Esophagus squamous epithelium (tissue), 5 donors: ENCODE measurements at regions not wholly inside any gene's neighbourhood (a gene's known extent, or its start where the extent isn't known, plus 50 kb on each side); places are given as distances from the start of the nearest gene placed in this dataset.

ENCODE experiments used
- DNase-seq: peaks from one replicate; lab custom pipeline; 2025; lab: John Stamatoyannopoulos, UW
- H3K27ac ChIP-seq, 4 donors: fragments of 200-600 bp; sonication (generic); one replicate each; pipeline ENCODE4 v1.5.1; 2016 to 2019; ENCODE audit warnings: mild to moderate bottlenecking in 1 of 4
- H3K27me3 ChIP-seq, 4 donors: fragments of 200-600 bp; sonication (generic); 1 replicate in 3 of 4; 2 replicates in 1 of 4; pipeline versions ENCODE4 v1.5.1 to v1.6.0; 2017 to 2021; ENCODE audit warnings: antibody characterized with exemption in 1 of 4
- H3K36me3 ChIP-seq, 3 donors: fragments of 200-600 bp; sonication (generic); one replicate each; pipeline ENCODE4 v1.5.1; 2016 to 2019
- H3K4me1 ChIP-seq, 3 donors: fragments of 200-600 bp; sonication (generic); one replicate each; pipeline ENCODE4 v1.5.1; 2017 to 2019
- H3K4me3 ChIP-seq, 4 donors: fragments of 200-600 bp; sonication (generic); 1 replicate in 3 of 4; 2 replicates in 1 of 4; pipeline ENCODE4 v1.5.1; 2016 to 2019; ENCODE audit warnings: mild to moderate bottlenecking in 2 of 4, moderate library complexity in 1 of 4
- H3K9me3 ChIP-seq, 3 donors: fragments of 200-600 bp; sonication (generic); one replicate each; pipeline ENCODE4 v1.5.1; 2016 to 2019
- CTCF ChIP-seq, 6 experiments: fragments of 450-650 bp in 4 of 6; fragments of 200-600 bp in 2 of 6; sonication (generic) in 2 of 6; IDR thresholded peaks; one replicate each; pipeline ENCODE4 v1.5.1; 2016 to 2019; ENCODE audit warnings: antibody characterized with exemption in 6 of 6, mild to moderate bottlenecking in 4 of 6, moderate library complexity in 4 of 6
- POLR2A ChIP-seq, 4 donors: fragments of 450-650 bp; IDR thresholded peaks; one replicate each; pipeline ENCODE4 v1.6.1; 2017; ENCODE audit warnings: antibody characterized with exemption in 4 of 4, mild to moderate bottlenecking in 4 of 4, moderate library complexity in 3 of 4
- WGBS, 2 donors: methylation state at CpG; one replicate each; pipeline ENCODE4 v1.1.5; 2018; 5-methylcytosine and 5-hydroxymethylcytosine counted together
- intact Hi-C: fragments of 100-400 bp; cut with DNase I; formaldehyde crosslinking; loops from one replicate; pipeline ENCODE4 v1.15.0; 2022
- donor health status: DM: yes; HTN: yes; CAD: no.

- Histone ChIP-seq H3K27ac (no peak overlapping the region), H3K9me3 (no peaks in the 10 kb centered on the region), H3K36me3 (no peaks in the 10 kb centered on the region), H3K27me3 (no peaks in the 10 kb centered on the region), H3K4me1 (no peaks in the 10 kb centered on the region), H3K4me3 (no peak overlapping the region)
- TF ChIP-seq CTCF (IDR thresholded peaks at IDR 0.05): no peak
- no peak for TF ChIP-seq POLR2A (IDR thresholded peaks at IDR 0.05)
- WGBS, 2 donors: 93 to 100% methylated on average over 1 of the region's 1 CpG
- DNase-seq: no peak
- intact Hi-C loops: no loop called here
Observed at GRCh38 chr6:129955584-129955983, 62.8 kb upstream of the L3MBTL3 start.

GRCh38 chr6:129954749-129955431, 63.5 kb upstream of the L3MBTL3 start:
- Histone ChIP-seq H3K27me3 (no peaks in the 10 kb centered on the region), H3K9me3 (no peaks in the 10 kb centered on the region), H3K4me1 (no peaks in the 10 kb centered on the region), H3K4me3 (no peak overlapping the region), H3K27ac (no peak overlapping the region), H3K36me3 (no peaks in the 10 kb centered on the region)
- TF ChIP-seq CTCF (IDR thresholded peaks at IDR 0.05): no peak
- no peak for TF ChIP-seq POLR2A (IDR thresholded peaks at IDR 0.05)
- intact Hi-C loops: no loop called here
- no peak for DNase-seq
- 59 to 63% methylated on average over 5 to 8 of the region's 8 CpGs for WGBS, 2 donors

- Histone ChIP-seq H3K9me3 (no peaks in the 10 kb centered on the region), H3K27ac (no peak overlapping the region), H3K4me3 (no peak overlapping the region), H3K36me3 (no peaks in the 10 kb centered on the region), H3K4me1 (no peaks in the 10 kb centered on the region), H3K27me3 (peaks cover 0 to 6% (median 0%) of the 10 kb centered on the region in 4 donors)
- DNase-seq: no peak
- 75 to 77% methylated on average over 1 of the region's 1 CpG for WGBS, 2 donors
- TF ChIP-seq CTCF (IDR thresholded peaks at IDR 0.05): no peak
- TF ChIP-seq POLR2A (IDR thresholded peaks at IDR 0.05): no peak
- intact Hi-C loops: no loop called here
Observed at GRCh38 chr6:129947797-129948196, 70.6 kb upstream of the L3MBTL3 start.

GRCh38 chr6:129946439-129947140, 71.8 kb upstream of the L3MBTL3 start:
- H3K4me1 ChIP-seq: no peaks in the 10 kb centered on the region
- H3K4me3 ChIP-seq: no peak overlapping the region
- intact Hi-C loops: no loop called here
- no peak overlapping the region for H3K27ac ChIP-seq
- TF ChIP-seq CTCF (IDR thresholded peaks at IDR 0.05) (no peak), POLR2A (IDR thresholded peaks at IDR 0.05) (no peak)
- H3K9me3 ChIP-seq: no peaks in the 10 kb centered on the region
- no peaks in the 10 kb centered on the region for H3K36me3 ChIP-seq
- DNase-seq: no peak
- WGBS, 2 donors: 70 to 71% methylated on average over 8 to 9 of the region's 9 CpGs
- peaks cover 0 to 8% (median 0%) of the 10 kb centered on the region in 4 donors for H3K27me3 ChIP-seq

- Histone ChIP-seq H3K27me3 (peaks cover 0 to 21% (median 0%) of the 10 kb centered on the region in 4 donors), H3K36me3 (no peaks in the 10 kb centered on the region), H3K4me1 (no peaks in the 10 kb centered on the region), H3K4me3 (no peak overlapping the region), H3K27ac (no peak overlapping the region), H3K9me3 (no peaks in the 10 kb centered on the region)
- no peak for DNase-seq
- TF ChIP-seq CTCF (IDR thresholded peaks at IDR 0.05) (no peak), POLR2A (IDR thresholded peaks at IDR 0.05) (no peak)
- WGBS, 2 donors: 89 to 90% methylated on average over 10 to 11 of the region's 11 CpGs
- intact Hi-C loops: no loop called here
Observed at GRCh38 chr6:129943637-129944271, 74.6 kb upstream of the L3MBTL3 start.
